GM12873 (cell line): ENCODE measurements at regions not wholly inside any gene's neighbourhood (a gene's known extent, or its start where the extent isn't known, plus 50 kb on each side); places are given as distances from the start of the nearest gene placed in this dataset.

Source experiments
- TF ChIP-seq, protein P1 (sequence below): IDR thresholded peaks from 2 replicates; pipeline ENCODE4 v1.5.1; 2012; ENCODE audit warnings: low read depth, mild to moderate bottlenecking, moderate library complexity, low read length, control low read depth; ENCODE audit not compliant: insufficient read depth; ENCODE audit errors: missing control alignments

DNA sequence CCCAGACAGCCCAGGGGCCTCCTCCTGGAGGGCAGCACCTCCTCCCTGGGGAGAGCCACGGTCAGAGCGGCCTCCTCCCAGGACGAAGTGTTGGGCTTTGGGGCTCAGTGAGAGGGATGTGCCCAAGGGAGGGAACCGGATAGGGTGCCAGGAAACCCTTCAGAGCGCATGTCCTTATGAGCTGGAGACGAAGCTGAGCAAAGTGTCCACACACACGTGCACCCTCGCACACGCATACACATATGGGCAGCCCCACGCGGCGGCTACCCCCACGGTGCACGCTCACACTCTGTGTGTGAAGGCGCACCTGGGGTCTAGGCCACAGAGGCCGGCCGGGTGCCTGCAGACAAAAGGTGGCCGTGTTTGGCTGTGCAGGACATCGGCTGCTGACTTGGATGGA, 106.1 kb upstream of the HDAC4 start:
- TF ChIP-seq, protein P1, sequence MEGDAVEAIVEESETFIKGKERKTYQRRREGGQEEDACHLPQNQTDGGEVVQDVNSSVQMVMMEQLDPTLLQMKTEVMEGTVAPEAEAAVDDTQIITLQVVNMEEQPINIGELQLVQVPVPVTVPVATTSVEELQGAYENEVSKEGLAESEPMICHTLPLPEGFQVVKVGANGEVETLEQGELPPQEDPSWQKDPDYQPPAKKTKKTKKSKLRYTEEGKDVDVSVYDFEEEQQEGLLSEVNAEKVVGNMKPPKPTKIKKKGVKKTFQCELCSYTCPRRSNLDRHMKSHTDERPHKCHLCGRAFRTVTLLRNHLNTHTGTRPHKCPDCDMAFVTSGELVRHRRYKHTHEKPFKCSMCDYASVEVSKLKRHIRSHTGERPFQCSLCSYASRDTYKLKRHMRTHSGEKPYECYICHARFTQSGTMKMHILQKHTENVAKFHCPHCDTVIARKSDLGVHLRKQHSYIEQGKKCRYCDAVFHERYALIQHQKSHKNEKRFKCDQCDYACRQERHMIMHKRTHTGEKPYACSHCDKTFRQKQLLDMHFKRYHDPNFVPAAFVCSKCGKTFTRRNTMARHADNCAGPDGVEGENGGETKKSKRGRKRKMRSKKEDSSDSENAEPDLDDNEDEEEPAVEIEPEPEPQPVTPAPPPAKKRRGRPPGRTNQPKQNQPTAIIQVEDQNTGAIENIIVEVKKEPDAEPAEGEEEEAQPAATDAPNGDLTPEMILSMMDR: no peak

DNA sequence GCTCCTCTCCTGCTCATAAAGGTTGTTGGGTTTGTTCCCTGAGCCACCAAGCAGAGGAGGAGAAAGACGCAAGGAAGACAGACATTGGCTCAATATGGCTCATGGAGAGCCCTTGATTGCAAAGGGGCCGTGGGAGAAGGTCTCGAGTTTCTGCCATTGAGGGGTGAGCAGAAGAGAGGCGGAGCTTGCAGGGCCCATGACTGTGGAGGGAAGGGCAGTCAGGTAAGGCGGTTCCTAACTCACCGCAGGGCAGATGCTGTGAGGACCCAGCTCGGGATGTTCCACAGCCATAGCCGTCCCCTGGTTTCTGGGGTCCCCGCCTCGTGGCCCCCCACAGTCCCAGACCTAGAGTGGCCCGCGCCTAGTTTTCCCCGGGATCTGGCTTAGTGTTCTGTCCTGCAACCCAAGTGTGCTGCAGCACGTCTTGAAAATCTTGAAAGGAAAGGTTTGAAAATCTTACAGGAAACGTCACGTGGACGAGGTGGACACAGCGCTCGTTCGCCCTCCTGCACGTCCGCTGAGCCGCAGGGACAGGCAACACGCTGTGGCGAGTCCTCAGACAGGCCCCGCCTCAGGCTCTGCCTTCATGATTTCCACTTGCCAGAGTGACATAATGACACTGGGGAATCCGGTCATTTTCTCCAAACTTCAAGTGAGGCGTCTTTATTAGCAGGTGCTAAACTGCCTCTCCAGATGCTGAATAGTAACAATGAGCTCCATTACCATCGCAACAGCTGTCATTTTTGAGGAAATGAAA, 105.5 kb upstream of the HDAC4 start:
- TF ChIP-seq, protein P1: no peak

DNA sequence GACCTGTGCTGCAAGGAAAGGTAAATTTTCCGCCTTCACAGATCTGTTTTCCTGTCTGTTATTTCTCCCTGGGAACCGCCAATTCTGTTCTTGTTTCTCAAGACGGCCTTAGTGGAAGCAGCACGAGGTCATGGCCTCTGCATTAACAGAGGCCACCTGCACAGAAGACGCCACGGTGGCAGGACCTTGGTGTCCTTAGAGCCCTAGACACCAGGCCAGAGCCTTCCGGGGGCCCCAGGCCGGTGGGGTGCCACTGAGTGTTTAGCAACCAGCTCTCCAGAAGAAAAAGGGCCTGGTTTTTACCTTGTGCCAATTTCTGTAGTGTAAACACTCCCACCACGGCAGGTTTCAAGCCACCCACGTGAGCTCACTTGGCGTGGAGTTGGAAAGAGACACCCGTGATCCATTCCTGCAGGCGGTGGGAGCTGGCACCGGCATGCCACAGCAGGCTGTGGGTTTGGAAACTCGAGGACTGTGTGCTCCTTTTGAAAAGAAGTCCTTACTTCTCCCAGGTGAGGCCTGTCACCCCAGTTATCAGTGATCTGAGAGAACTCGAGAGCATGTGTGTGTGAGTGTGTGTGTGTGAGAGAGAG, 103.9 kb upstream of the HDAC4 start:
- TF ChIP-seq, protein P1: no peak

DNA sequence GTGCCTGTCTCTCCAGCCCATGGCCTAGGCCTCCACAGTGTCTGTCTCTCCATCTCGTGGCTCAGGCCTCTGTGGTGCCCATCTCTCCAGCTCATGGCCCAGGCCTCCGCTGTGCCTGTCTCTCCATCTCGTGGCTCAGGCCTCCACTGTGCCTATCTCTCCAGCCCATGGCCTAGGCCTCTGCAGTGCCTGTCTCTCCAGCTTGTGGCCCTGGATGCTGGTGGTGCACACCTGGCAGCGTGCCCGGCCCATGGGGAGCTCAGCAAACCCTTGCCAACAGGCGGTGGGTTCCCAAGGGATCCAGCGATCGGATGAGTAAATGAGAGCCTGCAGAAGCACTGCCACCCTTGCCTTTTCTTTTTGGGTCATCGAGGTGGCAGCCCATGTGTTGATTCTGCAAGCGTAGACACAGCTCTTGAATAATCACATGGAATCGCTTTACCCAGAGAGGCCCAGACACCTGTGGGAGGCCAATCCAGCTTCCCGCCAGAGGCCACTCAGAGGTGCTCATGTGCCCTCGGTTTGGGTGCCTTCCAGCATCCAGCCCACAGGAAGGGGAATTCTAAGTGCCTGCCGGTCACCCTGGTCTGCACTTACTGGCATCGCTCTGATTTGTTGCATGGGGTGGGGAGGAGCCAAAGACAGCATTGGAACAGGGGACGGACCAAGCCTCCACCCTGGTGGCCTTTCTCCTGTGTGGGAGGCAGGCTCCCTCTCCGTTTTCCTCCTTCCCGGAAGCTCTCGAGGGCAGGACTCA, 101.8 kb upstream of the HDAC4 start:
- TF ChIP-seq, protein P1: no peak

DNA sequence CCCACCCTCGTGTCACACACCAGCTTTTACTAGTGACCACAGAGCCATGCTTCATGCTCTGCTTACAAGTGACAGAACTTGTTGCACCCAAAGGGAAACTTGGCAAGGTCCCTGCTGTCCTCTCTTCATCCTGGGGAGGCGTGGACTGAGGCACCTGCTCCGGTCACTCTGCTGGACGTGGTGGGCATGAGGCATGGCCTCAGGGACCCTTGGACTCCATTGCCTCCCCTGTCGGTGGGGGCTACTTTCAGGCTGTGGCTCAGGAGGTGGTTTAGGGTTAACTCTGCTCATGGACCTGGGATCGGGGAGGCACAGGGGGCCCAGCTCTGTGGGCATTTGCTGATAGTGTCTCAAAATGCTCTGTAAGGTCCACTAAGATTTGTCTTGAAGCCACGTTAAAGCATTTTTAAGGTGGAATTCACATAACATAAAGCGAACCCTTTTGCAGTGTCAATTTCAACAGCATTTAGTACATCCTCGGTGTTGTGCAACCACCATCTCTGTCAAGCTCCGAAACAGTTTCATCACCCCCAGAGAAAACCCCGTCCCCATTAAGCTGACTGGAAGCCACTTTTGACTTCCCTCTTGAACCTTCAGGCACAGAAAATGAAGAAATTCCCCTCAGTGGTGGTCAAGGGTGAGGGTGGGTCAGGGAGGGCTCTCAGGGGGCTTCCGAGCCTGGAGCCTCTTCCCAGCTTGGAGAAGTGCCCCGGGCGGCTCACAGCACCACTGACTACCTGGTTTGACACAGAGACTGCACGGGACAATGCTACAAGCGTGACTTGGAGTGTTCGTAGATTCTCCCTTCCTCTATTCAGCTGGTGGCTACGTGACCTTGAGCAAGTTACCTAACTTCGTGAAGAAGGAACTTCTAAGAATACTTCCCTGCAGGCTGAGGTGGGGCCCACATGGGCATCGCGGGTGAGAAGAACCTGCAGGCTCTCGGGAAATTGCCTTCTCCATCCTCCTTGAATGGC, 100.0 kb upstream of the HDAC4 start:
- TF ChIP-seq, protein P1: no peak

DNA sequence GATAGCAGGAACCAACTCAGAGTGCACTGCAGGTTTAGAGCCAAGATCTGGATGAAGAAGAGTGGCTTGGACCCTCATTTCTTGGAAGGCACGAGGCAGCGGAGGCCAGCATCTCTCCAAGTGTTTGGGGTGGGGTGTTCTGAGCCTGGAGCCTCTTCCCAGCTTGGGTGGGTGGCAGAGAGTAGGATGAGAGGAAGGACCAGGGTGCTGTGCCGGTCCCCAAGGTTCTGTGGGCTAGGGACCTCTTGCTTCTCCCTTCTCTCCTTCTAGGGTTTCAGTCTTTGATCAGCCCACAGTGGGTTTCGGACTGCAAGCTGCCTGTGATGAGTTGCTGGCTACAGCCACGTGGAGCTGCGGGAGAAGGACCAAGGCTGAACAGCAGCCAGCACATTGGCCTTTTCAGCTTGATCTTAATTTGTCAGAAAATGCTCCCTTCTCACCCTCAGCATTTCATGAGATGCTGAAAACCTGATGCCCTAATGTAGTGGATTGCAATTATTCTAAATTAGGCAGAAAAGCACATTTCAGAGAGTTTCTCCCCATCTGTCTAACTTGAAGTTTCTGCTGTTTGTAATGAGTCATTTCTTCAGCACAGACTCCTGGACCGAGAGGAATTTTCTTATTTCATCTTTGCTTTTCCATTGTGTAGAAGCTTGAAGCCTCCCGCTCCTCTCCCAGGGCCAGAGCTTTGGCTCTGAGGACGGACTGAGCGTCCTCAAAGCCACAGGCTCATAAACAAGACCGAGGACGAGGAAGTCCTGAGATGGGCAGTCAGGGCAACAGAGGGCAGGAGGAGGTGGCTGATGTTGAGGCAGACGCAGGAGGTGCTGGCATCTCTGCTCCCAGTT, 99.1 kb upstream of the HDAC4 start:
- TF ChIP-seq, protein P1: no peak
